ENCODE measurements at regions not wholly inside any gene's neighbourhood (a gene's known extent, or its start where the extent isn't known, plus 50 kb on each side); places are given as distances from the start of the nearest gene placed in this dataset.
A peak's percentile ranks its signal among the peaks of the same experiment; 100 is the strongest.

DNA sequence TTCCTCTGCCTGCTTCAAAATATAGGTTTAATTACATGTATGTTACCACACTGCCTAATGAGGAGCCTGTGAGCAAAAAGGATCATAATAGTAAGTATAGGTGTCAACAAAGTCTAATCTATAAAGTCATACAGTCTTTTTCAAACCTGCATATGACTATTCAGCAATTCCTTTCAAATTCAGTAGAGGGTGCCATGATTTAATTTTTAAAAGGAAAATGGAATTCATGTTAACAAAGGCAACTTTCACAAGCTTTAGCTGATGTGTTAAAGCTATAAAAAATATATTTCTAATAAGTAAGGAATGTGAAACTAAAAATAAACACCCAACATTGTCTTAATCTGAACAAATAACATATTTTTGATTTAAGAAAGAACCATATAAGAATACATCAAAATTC is 52.1 kb downstream of the MPP7 start:
- H3K4me3 ChIP-seq (ENCODE audit: low read depth, low read length): no peak overlapping the region
- TF ChIP-seq, protein P1, sequence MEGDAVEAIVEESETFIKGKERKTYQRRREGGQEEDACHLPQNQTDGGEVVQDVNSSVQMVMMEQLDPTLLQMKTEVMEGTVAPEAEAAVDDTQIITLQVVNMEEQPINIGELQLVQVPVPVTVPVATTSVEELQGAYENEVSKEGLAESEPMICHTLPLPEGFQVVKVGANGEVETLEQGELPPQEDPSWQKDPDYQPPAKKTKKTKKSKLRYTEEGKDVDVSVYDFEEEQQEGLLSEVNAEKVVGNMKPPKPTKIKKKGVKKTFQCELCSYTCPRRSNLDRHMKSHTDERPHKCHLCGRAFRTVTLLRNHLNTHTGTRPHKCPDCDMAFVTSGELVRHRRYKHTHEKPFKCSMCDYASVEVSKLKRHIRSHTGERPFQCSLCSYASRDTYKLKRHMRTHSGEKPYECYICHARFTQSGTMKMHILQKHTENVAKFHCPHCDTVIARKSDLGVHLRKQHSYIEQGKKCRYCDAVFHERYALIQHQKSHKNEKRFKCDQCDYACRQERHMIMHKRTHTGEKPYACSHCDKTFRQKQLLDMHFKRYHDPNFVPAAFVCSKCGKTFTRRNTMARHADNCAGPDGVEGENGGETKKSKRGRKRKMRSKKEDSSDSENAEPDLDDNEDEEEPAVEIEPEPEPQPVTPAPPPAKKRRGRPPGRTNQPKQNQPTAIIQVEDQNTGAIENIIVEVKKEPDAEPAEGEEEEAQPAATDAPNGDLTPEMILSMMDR (IDR thresholded peaks at IDR 0.05; ENCODE audit: low read depth, low read length, missing control alignments): peak; percentile 15
- DNase-seq (ENCODE audit: low read depth): no peak

DNA sequence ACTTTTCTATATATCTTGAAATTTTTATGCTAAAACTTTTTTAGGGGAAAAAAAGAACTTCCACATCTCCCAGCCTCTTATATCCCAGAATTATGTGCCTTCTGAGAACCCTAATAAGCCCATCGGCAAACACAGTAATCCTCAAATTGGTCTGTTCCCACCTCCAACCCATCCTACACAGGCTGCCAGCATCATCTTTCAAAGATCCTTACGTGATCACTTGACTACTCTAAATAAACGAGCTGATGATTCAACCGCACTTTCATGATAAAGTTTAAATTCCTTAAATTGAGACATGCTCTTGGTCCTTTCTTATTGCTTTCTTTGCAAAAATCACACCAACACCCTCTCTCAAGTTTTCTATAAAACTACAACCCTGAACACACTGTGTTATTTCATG is 52.5 kb downstream of the MPP7 start:
- H3K4me3 ChIP-seq (ENCODE audit: low read depth, low read length): no peak overlapping the region
- DNase-seq (ENCODE audit: low read depth): no peak
- TF ChIP-seq, protein P1 (IDR thresholded peaks at IDR 0.05; ENCODE audit: low read depth, low read length, missing control alignments): no peak

DNA sequence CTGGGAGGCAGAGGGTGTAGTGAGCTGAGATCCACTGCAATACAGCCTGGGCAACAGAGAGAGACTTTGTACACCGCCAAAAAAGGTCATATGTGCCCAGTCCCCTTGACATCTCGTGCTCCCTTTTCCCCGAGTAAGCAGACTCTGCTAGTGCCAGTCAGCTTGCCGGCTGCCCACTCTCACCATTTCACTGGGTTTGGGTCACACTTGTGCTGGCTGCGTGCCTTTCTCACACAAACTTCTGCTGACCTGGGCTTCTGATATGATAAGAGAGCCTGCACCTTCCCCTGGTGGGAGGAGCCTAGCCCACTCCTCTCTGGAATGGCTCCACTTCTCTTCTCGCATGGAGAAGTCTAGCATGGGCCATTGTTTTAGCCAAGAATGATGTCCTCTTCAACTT is 53.4 kb downstream of the MPP7 start:
- TF ChIP-seq, protein P1 (IDR thresholded peaks at IDR 0.05; ENCODE audit: low read depth, low read length, missing control alignments): no peak
- H3K4me3 ChIP-seq (ENCODE audit: low read depth, low read length): no peak overlapping the region
- DNase-seq (ENCODE audit: low read depth): no peak

DNA sequence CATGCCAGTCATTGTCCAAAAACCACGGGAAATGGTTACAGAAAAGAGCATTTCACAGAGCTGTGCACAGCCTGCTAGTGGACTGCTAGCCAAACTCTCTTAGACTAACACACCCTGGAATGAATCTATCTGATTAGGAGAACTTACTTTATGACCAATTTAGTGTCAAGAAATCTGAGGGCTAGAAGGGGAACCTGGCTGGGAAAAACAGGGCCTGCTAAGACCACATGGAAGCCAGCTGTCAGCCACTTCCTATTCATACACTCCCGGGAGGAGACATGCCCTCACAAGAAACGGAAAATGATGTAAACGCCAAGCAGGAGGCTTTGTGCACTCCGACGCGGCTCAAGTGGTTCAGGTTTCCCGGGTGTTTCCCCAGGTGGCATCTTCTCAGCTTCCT is 54.8 kb downstream of the MPP7 start:
- TF ChIP-seq, protein P1 (IDR thresholded peaks at IDR 0.05; ENCODE audit: low read depth, low read length, missing control alignments): no peak
- H3K4me3 ChIP-seq (ENCODE audit: low read depth, low read length): no peak overlapping the region
- DNase-seq (ENCODE audit: low read depth): no peak

DNA sequence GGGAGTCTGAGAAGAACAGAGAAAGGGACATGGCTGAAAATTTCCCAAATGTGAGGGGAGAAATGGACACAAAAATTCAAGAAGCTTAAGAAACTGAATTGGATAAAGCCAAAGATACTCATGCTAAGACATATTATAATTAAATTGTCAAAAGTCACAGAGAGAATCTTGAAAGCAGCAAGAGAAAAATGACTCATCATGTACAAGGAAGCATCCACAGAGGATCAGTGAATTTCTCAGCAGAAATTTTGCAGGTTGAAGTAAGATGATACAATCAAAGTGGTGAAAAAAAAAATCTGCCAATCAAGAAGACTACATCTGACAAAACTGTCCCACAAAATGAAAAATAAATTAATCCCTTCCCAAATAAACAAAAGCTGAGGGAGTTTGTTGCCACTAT is 56.8 kb downstream of the MPP7 start:
- TF ChIP-seq, protein P1 (IDR thresholded peaks at IDR 0.05; ENCODE audit: low read depth, low read length, missing control alignments): no peak
- DNase-seq (ENCODE audit: low read depth): no peak
- H3K4me3 ChIP-seq (ENCODE audit: low read depth, low read length): no peak overlapping the region

DNA sequence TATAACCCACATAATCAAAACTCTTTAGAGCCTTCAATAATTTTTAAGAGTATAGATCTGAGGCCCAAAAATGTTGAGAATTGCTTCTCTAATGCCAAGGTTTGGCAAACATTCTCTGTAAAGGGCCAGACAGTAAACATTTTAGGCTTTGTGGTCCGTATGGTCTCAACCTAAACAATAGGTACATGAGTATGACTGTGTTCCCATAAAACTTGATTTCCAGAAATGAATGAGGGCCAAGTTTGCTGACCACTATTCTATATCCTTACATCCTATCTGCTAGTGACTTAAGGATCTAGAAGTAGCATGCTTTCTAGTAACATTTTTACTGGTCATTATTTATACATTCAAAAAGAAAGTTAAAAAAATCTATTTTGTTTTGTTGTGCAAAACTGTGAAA is 58.9 kb downstream of the MPP7 start:
- DNase-seq (ENCODE audit: low read depth): no peak
- TF ChIP-seq, protein P1 (IDR thresholded peaks at IDR 0.05; ENCODE audit: low read depth, low read length, missing control alignments): no peak
- H3K4me3 ChIP-seq (ENCODE audit: low read depth, low read length): no peak overlapping the region

DNA sequence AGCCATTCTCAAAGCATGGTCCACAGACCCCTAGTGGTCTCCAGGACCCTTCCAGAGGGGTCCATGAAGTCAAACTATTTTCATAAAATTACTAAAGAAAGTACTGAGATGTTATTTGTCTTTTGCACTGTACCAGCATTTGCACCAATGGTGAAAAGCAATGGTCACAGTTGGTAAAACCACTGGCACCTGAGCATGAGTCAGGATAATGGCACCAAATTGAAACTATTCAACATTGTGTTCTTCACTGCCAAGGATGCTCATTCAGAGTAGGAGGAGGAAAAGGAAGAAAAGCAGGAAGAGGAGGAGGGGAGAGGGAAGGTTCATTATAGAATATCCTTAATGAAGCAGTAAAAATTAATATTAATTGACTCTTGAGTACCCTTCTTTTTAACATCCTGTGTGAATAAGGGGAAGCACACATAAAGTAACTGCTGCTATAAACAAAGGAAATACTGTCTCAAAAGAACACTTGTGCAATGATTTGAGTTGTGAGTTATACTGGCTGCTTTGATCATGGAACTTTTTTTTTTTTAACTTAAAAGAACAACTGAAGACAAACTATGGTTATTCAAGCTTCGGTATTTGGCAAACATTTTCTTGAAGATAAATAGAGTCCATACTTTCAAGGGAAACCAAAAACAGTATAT is 60.2 kb downstream of the MPP7 start:
- no peak for DNase-seq (ENCODE audit: low read depth)

More for the DNA sequence above, 60.2 kb downstream of the MPP7 start:
- H3K4me3 ChIP-seq (ENCODE audit: low read depth, low read length): no peak overlapping the region
- TF ChIP-seq, protein P1 (IDR thresholded peaks at IDR 0.05; ENCODE audit: low read depth, low read length, missing control alignments): no peak
